NOMO-1 treated with dmso at 0.1 percent for 144 hours (cell line): ENCODE measurements at regions not wholly inside any gene's neighbourhood (a gene's known extent, or its start where the extent isn't known, plus 50 kb on each side); places are given as distances from the start of the nearest gene placed in this dataset.

Source experiments
- DNase-seq: peaks from one replicate; lab custom pipeline; 2025; ENCODE audit not compliant: unreplicated experiment; lab: John Stamatoyannopoulos, UW

- no peak for DNase-seq
Observed at GRCh38 chr6:133752129-133752528, 136.8 kb upstream of the TCF21 start.

- DNase-seq: no peak
Observed at GRCh38 chr6:133753756-133754155, 135.2 kb upstream of the TCF21 start.

- no peak for DNase-seq
Observed at GRCh38 chr6:133754298-133754697, 134.6 kb upstream of the TCF21 start.

GRCh38 chr6:133756078-133756695 is 132.7 kb upstream of the TCF21 start:
- no peak for DNase-seq

GRCh38 chr6:133757335-133757734 is 131.6 kb upstream of the TCF21 start:
- no peak for DNase-seq

- DNase-seq: no peak
Observed at GRCh38 chr6:133758815-133759335, 130.0 kb upstream of the TCF21 start.

GRCh38 chr6:133759524-133759923 is 129.4 kb upstream of the TCF21 start:
- DNase-seq: no peak

GRCh38 chr6:133761706-133762105 is 127.2 kb upstream of the TCF21 start:
- DNase-seq: no peak

- no peak for DNase-seq
Observed at GRCh38 chr6:133764008-133764753, 124.7 kb upstream of the TCF21 start.

- DNase-seq: no peak
Observed at GRCh38 chr6:133764754-133765208, 124.1 kb upstream of the TCF21 start.

- DNase-seq: no peak
Observed at GRCh38 chr6:133767357-133767970, 121.4 kb upstream of the TCF21 start.

- no peak for DNase-seq
Observed at GRCh38 chr6:133768656-133769295, 120.1 kb upstream of the TCF21 start.

GRCh38 chr6:133769463-133769862 is 119.5 kb upstream of the TCF21 start:
- no peak for DNase-seq

- no peak for DNase-seq
Observed at GRCh38 chr6:133772567-133772966, 116.3 kb upstream of the TCF21 start.

- DNase-seq: no peak
Observed at GRCh38 chr6:133773776-133774175, 115.1 kb upstream of the TCF21 start.

- no peak for DNase-seq
Observed at GRCh38 chr6:133774356-133774755, 114.6 kb upstream of the TCF21 start.

GRCh38 chr6:133778414-133779130 is 110.3 kb upstream of the TCF21 start:
- DNase-seq: no peak

- no peak for DNase-seq
Observed at GRCh38 chr6:133779916-133780695, 108.8 kb upstream of the TCF21 start.

GRCh38 chr6:133786016-133786415 is 102.9 kb upstream of the TCF21 start:
- no peak for DNase-seq

GRCh38 chr6:133787122-133787521 is 101.8 kb upstream of the TCF21 start:
- DNase-seq: no peak
